Epithelial cell of proximal tubule (primary cell): ENCODE measurements at regions not wholly inside any gene's neighbourhood (a gene's known extent, or its start where the extent isn't known, plus 50 kb on each side); places are given as distances from the start of the nearest gene placed in this dataset.

ENCODE experiments used
- DNase-seq: peaks from one replicate; pipeline ENCODE4 v3.0.0-alpha.2; 2011; ENCODE audit warnings: low read depth
- H3K4me3 ChIP-seq: 2 replicates; pipeline ENCODE4 v1.5.1; 2011; ENCODE audit warnings: low read depth, mild to moderate bottlenecking, low read length
- CTCF ChIP-seq: conservative IDR thresholded peaks from 2 replicates; pipeline ENCODE4 v1.5.1; 2012; ENCODE audit warnings: low read depth, mild to moderate bottlenecking, low read length

GRCh38 chr10:111976557-111976956, 207.0 kb downstream of the GPAM start:
- no peak for DNase-seq
- TF ChIP-seq CTCF = no peak

DNA sequence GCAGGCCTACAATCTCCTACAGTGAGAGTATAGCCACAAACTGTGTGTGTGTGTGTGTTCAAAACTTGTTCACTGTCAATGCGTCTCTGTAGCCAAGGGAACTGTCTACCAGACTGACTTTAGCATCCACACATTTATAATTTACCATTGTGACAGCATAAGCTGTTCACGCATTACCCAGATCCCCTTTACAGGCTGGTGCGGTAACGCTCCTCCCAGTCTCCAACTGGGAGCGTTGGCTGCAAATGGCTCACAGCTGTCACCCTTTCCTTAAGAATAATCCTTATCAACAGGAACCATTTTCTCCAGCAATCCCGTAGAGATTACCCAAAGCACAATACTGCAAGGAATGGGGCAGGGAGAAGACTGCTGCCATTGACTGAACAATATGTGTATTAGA, 199.5 kb downstream of the GPAM start:
- TF ChIP-seq CTCF = no peak
- no peak for DNase-seq
- H3K4me3 ChIP-seq = no peak overlapping the region

More at GRCh38 chr10:111976557-111976956, 207.0 kb downstream of the GPAM start:
- H3K4me3 ChIP-seq = no peak overlapping the region

DNA sequence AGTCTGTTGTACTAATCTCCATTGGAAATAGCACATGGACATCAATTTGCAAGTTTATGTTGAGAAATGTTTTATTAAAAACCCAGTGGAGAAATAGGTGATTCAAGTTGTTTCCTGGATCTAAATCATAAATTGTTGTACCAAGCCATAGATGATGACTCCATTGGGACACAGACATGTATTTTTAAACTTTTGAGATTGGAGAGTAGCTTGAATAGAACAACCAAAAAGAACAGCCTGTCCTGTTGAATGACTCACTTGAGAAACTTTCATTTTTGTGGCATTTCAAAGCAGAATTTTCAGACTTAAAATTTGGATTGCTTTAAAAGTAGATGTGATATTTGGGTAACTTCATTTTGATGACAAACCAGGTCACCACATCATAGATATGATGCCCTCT, 197.5 kb downstream of the GPAM start:
- TF ChIP-seq CTCF = no peak

GRCh38 chr10:111988646-111989045, 194.9 kb downstream of the GPAM start:
- TF ChIP-seq CTCF = no peak
- H3K4me3 ChIP-seq = no peak overlapping the region
- no peak for DNase-seq

More for the DNA sequence above, 197.5 kb downstream of the GPAM start:
- DNase-seq = no peak
- H3K4me3 ChIP-seq = no peak overlapping the region

- DNase-seq = no peak
- no peak overlapping the region for H3K4me3 ChIP-seq
- no peak for TF ChIP-seq CTCF
Observed at GRCh38 chr10:111989136-111989911, 194.2 kb downstream of the GPAM start.

GRCh38 chr10:111990734-111991133, 192.8 kb downstream of the GPAM start:
- no peak for DNase-seq
- no peak overlapping the region for H3K4me3 ChIP-seq
- TF ChIP-seq CTCF = peak; percentile 41

DNA sequence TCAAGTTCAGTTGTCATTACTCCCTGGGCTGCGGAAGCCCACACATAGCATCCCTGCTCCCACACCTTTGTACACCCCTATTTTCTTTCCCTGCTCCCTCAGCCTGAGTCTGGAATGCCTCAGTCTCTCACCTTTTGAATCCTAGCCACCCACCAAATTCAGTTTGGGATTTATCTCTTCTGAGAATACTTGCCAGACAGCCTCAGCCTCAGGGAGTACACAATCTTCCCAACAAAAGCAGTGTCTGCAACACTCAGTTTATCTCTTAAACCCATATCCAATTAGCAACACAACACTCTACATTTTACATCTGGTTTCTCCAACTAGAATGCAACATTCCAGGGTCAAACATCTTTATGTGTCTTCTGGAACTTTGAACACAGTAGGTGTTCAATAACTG, 190.2 kb downstream of the GPAM start:
- TF ChIP-seq CTCF = no peak
- no peak overlapping the region for H3K4me3 ChIP-seq
- no peak for DNase-seq
